ENCODE measurements at regions not wholly inside any gene's neighbourhood (a gene's known extent, or its start where the extent isn't known, plus 50 kb on each side); places are given as distances from the start of the nearest gene placed in this dataset.
A peak's percentile ranks its signal among the peaks of the same experiment; 100 is the strongest.

DNA sequence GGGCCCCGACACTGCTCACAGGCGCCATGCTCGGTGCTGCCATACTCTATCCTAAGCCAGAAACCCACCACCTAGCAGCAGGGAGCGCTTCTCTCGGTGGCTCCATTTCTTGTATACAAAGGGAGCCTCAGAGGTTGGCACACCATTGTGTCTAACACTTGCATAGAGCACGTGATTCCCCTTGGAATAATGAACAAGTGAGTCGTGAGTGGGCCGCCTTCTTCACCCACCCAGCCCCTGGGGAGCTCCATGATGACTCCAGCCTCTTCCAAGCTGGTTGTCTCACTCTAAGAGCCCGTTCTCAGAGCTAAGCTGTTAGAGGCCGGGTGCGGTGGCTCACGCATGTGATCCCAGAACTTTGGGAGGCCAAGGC lies 82.3 kb upstream of the ZNF469 start:
- Histone ChIP-seq H3K9me3 (no peaks in the 10 kb centered on the region), H3K36me3 (ENCODE audit: low read depth) (no peaks in the 10 kb centered on the region), H3K4me1 (ENCODE audit: low read depth) (no peaks in the 10 kb centered on the region), H3K4me3 (no peak overlapping the region)
- TF ChIP-seq, protein P1, sequence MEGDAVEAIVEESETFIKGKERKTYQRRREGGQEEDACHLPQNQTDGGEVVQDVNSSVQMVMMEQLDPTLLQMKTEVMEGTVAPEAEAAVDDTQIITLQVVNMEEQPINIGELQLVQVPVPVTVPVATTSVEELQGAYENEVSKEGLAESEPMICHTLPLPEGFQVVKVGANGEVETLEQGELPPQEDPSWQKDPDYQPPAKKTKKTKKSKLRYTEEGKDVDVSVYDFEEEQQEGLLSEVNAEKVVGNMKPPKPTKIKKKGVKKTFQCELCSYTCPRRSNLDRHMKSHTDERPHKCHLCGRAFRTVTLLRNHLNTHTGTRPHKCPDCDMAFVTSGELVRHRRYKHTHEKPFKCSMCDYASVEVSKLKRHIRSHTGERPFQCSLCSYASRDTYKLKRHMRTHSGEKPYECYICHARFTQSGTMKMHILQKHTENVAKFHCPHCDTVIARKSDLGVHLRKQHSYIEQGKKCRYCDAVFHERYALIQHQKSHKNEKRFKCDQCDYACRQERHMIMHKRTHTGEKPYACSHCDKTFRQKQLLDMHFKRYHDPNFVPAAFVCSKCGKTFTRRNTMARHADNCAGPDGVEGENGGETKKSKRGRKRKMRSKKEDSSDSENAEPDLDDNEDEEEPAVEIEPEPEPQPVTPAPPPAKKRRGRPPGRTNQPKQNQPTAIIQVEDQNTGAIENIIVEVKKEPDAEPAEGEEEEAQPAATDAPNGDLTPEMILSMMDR (IDR thresholded peaks at IDR 0.05), result no peak
- intact Hi-C loops (cut with DNase I, micrococcal nuclease), result no loop called here
- DNase-seq, result peak in 1 of 3 donors; percentile 6
- no peak for ATAC-seq

DNA sequence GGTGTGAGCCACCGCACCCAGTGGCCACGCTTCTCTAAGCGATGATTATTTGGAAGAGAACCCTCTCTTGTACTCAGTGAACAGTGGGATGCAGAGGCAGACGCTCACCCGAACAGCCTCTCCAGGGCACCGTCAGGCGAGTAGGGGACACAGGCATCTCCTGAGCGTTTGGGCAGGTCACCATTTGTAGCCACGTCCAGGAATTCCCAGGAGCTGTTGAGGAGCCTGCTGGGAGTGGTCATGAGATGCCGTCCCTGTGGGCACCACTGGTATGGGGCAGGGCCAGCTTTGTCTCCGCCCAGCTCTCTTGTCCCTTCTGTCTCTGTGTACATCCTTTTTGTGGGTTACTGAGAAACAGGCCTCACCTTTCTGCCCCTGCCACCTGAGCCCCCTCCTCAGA lies 81.3 kb upstream of the ZNF469 start:
- Histone ChIP-seq H3K4me1 (ENCODE audit: low read depth) (no peaks in the 10 kb centered on the region), H3K9me3 (no peaks in the 10 kb centered on the region), H3K36me3 (ENCODE audit: low read depth) (no peaks in the 10 kb centered on the region), H3K4me3 (no peak overlapping the region)
- intact Hi-C loops (cut with DNase I, micrococcal nuclease), result no loop called here
- TF ChIP-seq, protein P1 (IDR thresholded peaks at IDR 0.05), result no peak
- ATAC-seq, result no peak
- DNase-seq, result peak in 1 of 3 donors; percentile 23

DNA sequence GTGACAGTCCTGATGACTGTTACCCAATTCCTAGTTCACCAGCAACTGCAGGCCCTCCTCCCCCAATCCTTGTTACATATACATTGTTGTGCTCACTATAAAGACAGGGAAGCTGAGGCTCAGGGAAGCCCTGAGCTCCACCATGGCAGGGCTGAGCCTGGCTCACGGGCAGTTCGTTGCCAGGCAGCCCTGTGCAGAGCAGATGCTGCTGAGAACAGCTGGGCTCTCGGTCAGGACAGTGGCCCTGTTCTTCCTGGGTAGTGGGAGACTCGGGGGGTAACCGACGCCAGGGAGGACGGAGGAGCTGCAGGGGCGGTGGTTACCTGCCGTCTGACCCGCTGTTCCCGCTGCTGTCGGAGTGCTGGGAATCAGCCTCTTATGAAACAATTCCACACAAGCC lies 80.9 kb upstream of the ZNF469 start:
- Histone ChIP-seq H3K9me3 (no peaks in the 10 kb centered on the region), H3K36me3 (ENCODE audit: low read depth) (no peaks in the 10 kb centered on the region), H3K4me3 (no peak overlapping the region), H3K4me1 (ENCODE audit: low read depth) (no peaks in the 10 kb centered on the region)
- ATAC-seq (no peak), DNase-seq (peak in 1 of 3 donors; percentile 26)
- TF ChIP-seq, protein P1 (IDR thresholded peaks at IDR 0.05), result no peak
- intact Hi-C loops (cut with DNase I, micrococcal nuclease), result no loop called here

DNA sequence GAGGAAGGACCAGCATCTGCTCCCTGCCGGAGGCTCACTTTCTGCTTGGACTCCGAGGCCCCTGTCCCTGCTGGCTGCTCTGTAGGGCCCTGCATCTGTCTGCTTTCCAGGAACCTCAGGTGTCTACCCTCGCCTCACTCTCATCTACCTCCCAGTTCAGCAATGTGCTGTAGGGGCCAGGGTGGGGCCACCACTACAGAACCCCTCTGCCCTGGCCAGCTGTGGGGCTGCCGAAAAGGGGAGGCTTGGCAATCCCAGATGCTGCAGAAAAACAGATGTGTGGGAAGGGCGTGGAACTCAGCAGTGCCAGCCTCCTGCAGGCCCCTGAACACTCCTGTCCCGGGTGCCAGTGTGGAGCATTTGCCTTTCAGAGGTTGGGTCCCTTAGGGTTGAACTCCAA lies 80.1 kb upstream of the ZNF469 start:
- TF ChIP-seq, protein P1 (IDR thresholded peaks at IDR 0.05), result no peak
- no peak for ATAC-seq
- intact Hi-C loops (cut with DNase I, micrococcal nuclease), result no loop called here

DNA sequence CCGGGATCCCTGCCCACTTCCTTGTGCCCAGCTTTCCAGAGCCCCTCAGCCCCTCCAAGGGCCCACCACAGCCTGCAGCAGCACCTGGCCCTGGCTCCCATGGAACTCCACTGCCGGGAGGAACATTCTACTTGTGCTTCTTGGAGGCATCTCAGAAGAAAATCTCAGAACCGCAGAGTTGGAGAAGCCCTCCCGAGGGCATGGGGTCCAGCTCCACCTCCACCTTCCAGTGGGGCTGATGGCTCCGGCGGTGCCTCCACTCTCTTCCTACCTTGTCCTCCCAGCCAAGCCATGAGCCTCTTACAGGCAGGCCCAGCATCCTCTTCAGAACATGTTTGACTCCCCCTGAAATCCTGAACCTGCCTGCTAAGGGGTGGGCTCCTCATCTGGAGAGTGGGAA lies 79.4 kb upstream of the ZNF469 start:
- Histone ChIP-seq H3K36me3 (ENCODE audit: low read depth) (no peaks in the 10 kb centered on the region), H3K4me1 (ENCODE audit: low read depth) (no peaks in the 10 kb centered on the region), H3K4me3 (no peak overlapping the region), H3K9me3 (no peaks in the 10 kb centered on the region)
- TF ChIP-seq, protein P1 (IDR thresholded peaks at IDR 0.05), result no peak
- intact Hi-C loops (cut with DNase I, micrococcal nuclease), result no loop called here
- peak in 1 of 3 donors; percentile 20 for DNase-seq
- no peak for ATAC-seq

More for the DNA sequence above, 80.1 kb upstream of the ZNF469 start:
- DNase-seq, result no peak
- no peaks in the 10 kb centered on the region for H3K4me1 ChIP-seq (ENCODE audit: low read depth)
- no peak overlapping the region for H3K4me3 ChIP-seq
- H3K36me3 ChIP-seq (ENCODE audit: low read depth), result no peaks in the 10 kb centered on the region
- H3K9me3 ChIP-seq, result no peaks in the 10 kb centered on the region
